H1 (cell line): ENCODE measurements at regions not wholly inside any gene's neighbourhood (a gene's known extent, or its start where the extent isn't known, plus 50 kb on each side); places are given as distances from the start of the nearest gene placed in this dataset.

Experiments
- CTCF ChIA-PET: fragments of 300-600 bp; sonication (Branson Sonifier 250); formaldehyde crosslinking; loops from one replicate; lab custom pipeline; 2021; ENCODE audit not compliant: partially characterized antibody; lab: Charles Lee
- POLR2A ChIA-PET: fragments of 300-600 bp; sonication (Branson Sonifier 250); formaldehyde crosslinking; loops from one replicate; lab custom pipeline; 2021; ENCODE audit warnings: inconsistent platforms; ENCODE audit not compliant: partially characterized antibody; lab: Charles Lee
- DNase-seq, 2 experiments: peaks; one replicate each; pipeline versions ENCODE4 v3.0.0 to v3.0.0-alpha.2; 2010 to 2022; ENCODE audit warnings: low spot score in 2 of 2, low read depth in 1 of 2, mixed read lengths in 1 of 2
- FAIRE-seq: peaks from 2 replicates; lab custom pipeline; 2011; peaks lifted over from hg19 to GRCh38; lab: Jason Lieb, UNC
- H2AFZ ChIP-seq: 2 replicates; pipeline ENCODE4 v1.8.1; 2012; ENCODE audit warnings: low read length, inconsistent platforms
- H2AK5ac ChIP-seq: 2 replicates; pipeline ENCODE4 v1.6.1; 2013; ENCODE audit warnings: low read depth, low read length
- H2BK120ac ChIP-seq: replicated peaks from 2 replicates; pipeline ENCODE3; 2013; ENCODE audit warnings: low read depth, low read length, inconsistent platforms
- H2BK12ac ChIP-seq: 2 replicates; pipeline ENCODE4 v1.6.1; 2013; ENCODE audit warnings: low read depth, low read length
- H2BK15ac ChIP-seq: 2 replicates; pipeline ENCODE4 v1.6.1; 2013; ENCODE audit warnings: low read length
- H2BK20ac ChIP-seq: 2 replicates; pipeline ENCODE4 v1.6.1; 2013; ENCODE audit warnings: low read length
- H2BK5ac ChIP-seq: 2 replicates; pipeline ENCODE4 v1.6.1; 2013; ENCODE audit warnings: low read depth, low read length
- H3K14ac ChIP-seq: 2 replicates; pipeline ENCODE4 v1.6.1; 2013; ENCODE audit warnings: inconsistent platforms; ENCODE audit not compliant: insufficient read length
- H3K18ac ChIP-seq: 2 replicates; pipeline ENCODE4 v1.6.1; 2013; ENCODE audit warnings: low read length; ENCODE audit errors: extremely low read depth
- H3K23ac ChIP-seq: 2 replicates; pipeline ENCODE4 v1.6.1; 2013; ENCODE audit warnings: inconsistent platforms; ENCODE audit not compliant: insufficient read length
- H3K23me2 ChIP-seq: 2 replicates; pipeline ENCODE4 v1.6.1; 2013; ENCODE audit warnings: low read depth, low read length
- H3K27ac ChIP-seq: 2 replicates; pipeline ENCODE4 v1.6.1; 2011; ENCODE audit warnings: low read depth, low read length, inconsistent platforms
- H3K27me3 ChIP-seq, 4 experiments: replicated peaks in 1 of 4; 1 replicate in 1 of 4; 2 replicates in 3 of 4; pipeline versions ENCODE4 v1.6.1 to v1.8.1; 2011 to 2013; ENCODE audit warnings: low read length in 3 of 4, mild to moderate bottlenecking in 3 of 4, inconsistent platforms in 2 of 4, mixed read lengths in 2 of 4, moderate library complexity in 1 of 4; ENCODE audit not compliant: control insufficient read depth in 3 of 4, insufficient read depth in 3 of 4; ENCODE audit errors: extremely low read depth in 1 of 4
- H3K36me3 ChIP-seq, 4 experiments: 2 replicates each; pipeline versions ENCODE4 v1.6.1 to v1.8.1; 2011 to 2013; ENCODE audit warnings: mild to moderate bottlenecking in 4 of 4, low read length in 3 of 4, moderate library complexity in 2 of 4, control low read depth in 1 of 4, inconsistent platforms in 1 of 4; ENCODE audit not compliant: insufficient read depth in 4 of 4, control insufficient read depth in 2 of 4
- H3K4ac ChIP-seq: replicated peaks from 2 replicates; pipeline ENCODE3; 2013; ENCODE audit warnings: low read length, low read depth, mixed read lengths, inconsistent platforms; ENCODE audit not compliant: insufficient read length
- H3K4me1 ChIP-seq, 4 experiments: replicated peaks in 1 of 4; 1 replicate in 1 of 4; 2 replicates in 3 of 4; pipeline versions ENCODE4 v1.6.1 to v1.8.1; 2011 to 2013; ENCODE audit warnings: low read length in 3 of 4, inconsistent platforms in 2 of 4, mixed read lengths in 1 of 4; ENCODE audit not compliant: insufficient read depth in 4 of 4, control insufficient read depth in 3 of 4
- H3K4me2 ChIP-seq, 2 experiments: 2 replicates each; pipeline versions ENCODE4 v1.6.1 to v1.8.1; 2011 to 2013; ENCODE audit warnings: low read depth in 2 of 2, low read length in 2 of 2, control low read depth in 1 of 2, inconsistent platforms in 1 of 2, mild to moderate bottlenecking in 1 of 2; ENCODE audit not compliant: insufficient read depth in 1 of 2
- H3K4me3 ChIP-seq, 4 experiments: fragments of 200-600, 300-600 bp in 1 of 4; sonication (generic), shearing (Covaris generic), sonication (Bioruptor Twin) in 1 of 4; 2 replicates each; pipeline versions ENCODE4 v1.5.1 to v1.8.1; 2011 to 2016; ENCODE audit warnings: low read length in 4 of 4, low read depth in 3 of 4, control low read depth in 2 of 4, inconsistent platforms in 2 of 4, mild to moderate bottlenecking in 2 of 4, mixed read lengths in 1 of 4, moderate library complexity in 1 of 4; ENCODE audit not compliant: insufficient read depth in 2 of 4; ENCODE audit errors: extremely low read depth in 1 of 4
- H3K56ac ChIP-seq: replicated peaks from 2 replicates; pipeline ENCODE3; 2013; ENCODE audit warnings: low read depth, mild to moderate bottlenecking, mixed read lengths, low read length, inconsistent platforms; ENCODE audit not compliant: insufficient read length
- H3K79me1 ChIP-seq: 2 replicates; pipeline ENCODE4 v1.6.1; 2013; ENCODE audit warnings: low read depth, low read length, control low read depth
- H3K79me2 ChIP-seq, 2 experiments: 2 replicates each; pipeline versions ENCODE4 v1.6.1 to v1.8.1; 2012 to 2013; ENCODE audit warnings: low read length in 2 of 2, mild to moderate bottlenecking in 2 of 2, inconsistent platforms in 1 of 2; ENCODE audit not compliant: insufficient read depth in 2 of 2, control insufficient read depth in 1 of 2
- H3K9ac ChIP-seq, 4 experiments: replicated peaks in 1 of 4; 1 replicate in 1 of 4; 2 replicates in 3 of 4; pipeline versions ENCODE4 v1.6.1 to v1.8.1; 2011 to 2013; ENCODE audit warnings: low read depth in 3 of 4, low read length in 3 of 4, control low read depth in 2 of 4, mild to moderate bottlenecking in 2 of 4, moderate library complexity in 2 of 4, inconsistent platforms in 1 of 4; ENCODE audit errors: extremely low read depth in 1 of 4
- H3K9me3 ChIP-seq, 2 experiments: 2 replicates each; pipeline versions ENCODE4 v1.6.1 to v1.8.1; 2012 to 2013; ENCODE audit warnings: mild to moderate bottlenecking in 2 of 2, moderate library complexity in 2 of 2, control low read depth in 1 of 2, inconsistent platforms in 1 of 2, low read depth in 1 of 2, low read length in 1 of 2, mixed read lengths in 1 of 2; ENCODE audit not compliant: insufficient read depth in 2 of 2
- H4K20me1 ChIP-seq, 2 experiments: replicated peaks in 1 of 2; 2 replicates each; pipeline versions ENCODE3 to v1.8.1; 2011 to 2013; ENCODE audit warnings: inconsistent platforms in 2 of 2, low read length in 2 of 2, mild to moderate bottlenecking in 1 of 2; ENCODE audit not compliant: insufficient read depth in 2 of 2, control insufficient read depth in 1 of 2
- H4K5ac ChIP-seq: 2 replicates; pipeline ENCODE4 v1.6.1; 2013; ENCODE audit warnings: low read length, low read depth, mixed read lengths, inconsistent platforms; ENCODE audit not compliant: insufficient read length
- H4K8ac ChIP-seq: 2 replicates; pipeline ENCODE4 v1.8.0; 2013; ENCODE audit warnings: mild to moderate bottlenecking, moderate library complexity, low read length, inconsistent platforms; ENCODE audit not compliant: insufficient read depth; ENCODE audit errors: extremely low read depth
- H4K91ac ChIP-seq: replicated peaks from 2 replicates; pipeline ENCODE3; 2013; ENCODE audit warnings: low read length, mixed read lengths, inconsistent platforms; ENCODE audit not compliant: insufficient read length
- PHF8 ChIP-seq: fragments of 200-600 bp; sonication (generic); conservative IDR thresholded peaks from 2 replicates; pipeline ENCODE4 v1.7.1; 2012; ENCODE audit warnings: low read depth, mild to moderate bottlenecking, inconsistent platforms, low read length, moderate library complexity
- SIX5 ChIP-seq: IDR thresholded peaks from 2 replicates; pipeline ENCODE4 v1.6.1; 2011; ENCODE audit warnings: mild to moderate bottlenecking, low read depth, low read length
- WGBS, 2 experiments: shearing (Covaris generic) in 1 of 2; methylation state at CpG; one replicate each; pipeline versions ENCODE4 v1.1.6 to v1.1.7; 2013 to 2015; ENCODE audit warnings: low lambda C conversion rate in 2 of 2, mixed read lengths in 2 of 2, inconsistent platforms in 1 of 2, low coverage in 1 of 2, missing lambda C conversion rate in 1 of 2; ENCODE audit not compliant: insufficient replicate concordance in 2 of 2, insufficient coverage in 1 of 2, insufficient read length in 1 of 2; ENCODE audit errors: extremely low coverage in 1 of 2, missing lambda C conversion rate in 1 of 2; 5-methylcytosine and 5-hydroxymethylcytosine counted together
- TF ChIP-seq, protein P1 (sequence below): IDR thresholded peaks from 2 replicates; pipeline ENCODE4 v1.6.1; 2011; ENCODE audit warnings: low read depth, mild to moderate bottlenecking, low read length; ENCODE audit not compliant: insufficient read depth
- TF ChIP-seq, protein P2 (sequence below): IDR thresholded peaks from 2 replicates; pipeline ENCODE4 v1.6.1; 2011; ENCODE audit warnings: low read length, improper control_type of control experiment

DNA sequence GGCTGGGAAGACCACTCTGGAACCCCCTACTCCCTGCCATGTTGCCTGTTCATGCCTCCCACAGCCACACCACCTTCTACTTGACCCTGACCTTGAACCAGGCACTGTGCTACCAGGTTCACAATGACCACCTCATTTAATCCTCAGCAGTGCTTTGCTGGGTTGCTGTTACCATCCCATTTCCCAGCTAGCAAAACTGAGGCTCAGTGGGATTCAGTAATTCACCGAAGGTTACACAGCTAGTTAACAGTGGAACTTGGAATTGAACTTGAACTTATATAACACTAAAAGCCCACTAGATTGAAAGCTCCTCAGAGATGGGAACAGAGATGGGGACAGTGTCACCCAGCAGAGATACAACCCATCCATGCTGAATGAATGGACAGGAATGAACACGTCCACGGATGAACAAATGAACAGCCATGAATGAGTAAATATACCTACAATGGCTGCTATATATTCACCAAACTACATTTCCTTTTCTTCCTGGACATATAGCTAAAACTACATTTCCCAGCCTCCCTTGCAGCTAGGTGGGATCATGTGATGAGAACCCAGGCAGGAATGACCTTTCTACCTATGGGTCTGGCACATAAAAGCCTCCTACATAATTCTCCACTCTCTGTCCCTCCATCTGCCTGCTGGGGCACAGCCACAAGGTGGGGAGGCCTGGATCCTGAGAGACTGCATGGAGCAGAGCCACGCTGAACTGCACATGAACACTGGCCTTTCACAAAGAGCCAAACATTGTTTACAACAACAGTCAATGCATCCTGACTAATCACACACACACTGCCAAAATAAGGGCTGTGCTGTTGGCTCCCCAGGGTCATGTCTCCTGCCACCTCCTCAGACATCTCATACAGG, 94.8 kb downstream of the RMI2 start:
- Histone ChIP-seq H3K27me3 (no peaks in the 10 kb centered on the region; a peak in 1 of 7 replicates), H3K27ac (no peak overlapping the region), H3K56ac (no peak overlapping the region), H3K79me1 (no peaks in the 10 kb centered on the region), H2BK12ac (no peak overlapping the region), H4K91ac (no peak overlapping the region), H3K9ac (no peak overlapping the region), H3K23ac (no peak overlapping the region), H2BK120ac (no peak overlapping the region), H3K14ac (no peak overlapping the region), H2AK5ac (no peak overlapping the region), H3K79me2 (no peaks in the 10 kb centered on the region; a peak in 1 of 4 replicates), H3K4ac (no peak overlapping the region), H2BK15ac (no peak overlapping the region), H2AFZ (no peak overlapping the region), H3K4me3 (no peak overlapping the region), H3K23me2 (no peaks in the 10 kb centered on the region; the same call in 1 of the 2 replicates), H3K36me3 (peaks cover 0 to 12% (median 0%) of the 10 kb centered on the region in 4 experiments; a peak in 3 of 8 replicates), H4K8ac (peak overlapping the region; percentile 35; the same call in 1 of the 2 replicates), H2BK20ac (no peak overlapping the region), H3K18ac (no peak overlapping the region; the same call in 1 of the 2 replicates), H4K5ac (no peak overlapping the region), H3K4me2 (no peak overlapping the region), H4K20me1 (no peaks in the 10 kb centered on the region), H3K4me1 (no peaks in the 10 kb centered on the region), H2BK5ac (no peak overlapping the region), H3K9me3 (no peaks in the 10 kb centered on the region; a peak in 1 of 4 replicates)
- DNase-seq: no peak
- POLR2A ChIA-PET: interaction anchor here (0.6 to 1.9 kb wide), 3 partner anchors 16 to 65 kb away, joined by 3 to 4 read pairs (median 3); no protein-coding TSS in a partner anchor
- WGBS, 2 experiments: 95% methylated on average over 4 of the region's 4 CpGs; no CpG with 5 or more reads in 1 of the 2 experiments
- CTCF ChIA-PET: interaction anchor here (0.9 kb wide), 1 partner anchor 33 kb away, joined by 3 read pairs; no protein-coding TSS in a partner anchor
- TF ChIP-seq, protein P1, sequence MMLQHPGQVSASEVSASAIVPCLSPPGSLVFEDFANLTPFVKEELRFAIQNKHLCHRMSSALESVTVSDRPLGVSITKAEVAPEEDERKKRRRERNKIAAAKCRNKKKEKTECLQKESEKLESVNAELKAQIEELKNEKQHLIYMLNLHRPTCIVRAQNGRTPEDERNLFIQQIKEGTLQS: 0 out of 2 replicates have a peak, but pooled peaks have one; percentile 3
- TF ChIP-seq PHF8 (no peak), SIX5 (peak; percentile 69)
- TF ChIP-seq, protein P2, sequence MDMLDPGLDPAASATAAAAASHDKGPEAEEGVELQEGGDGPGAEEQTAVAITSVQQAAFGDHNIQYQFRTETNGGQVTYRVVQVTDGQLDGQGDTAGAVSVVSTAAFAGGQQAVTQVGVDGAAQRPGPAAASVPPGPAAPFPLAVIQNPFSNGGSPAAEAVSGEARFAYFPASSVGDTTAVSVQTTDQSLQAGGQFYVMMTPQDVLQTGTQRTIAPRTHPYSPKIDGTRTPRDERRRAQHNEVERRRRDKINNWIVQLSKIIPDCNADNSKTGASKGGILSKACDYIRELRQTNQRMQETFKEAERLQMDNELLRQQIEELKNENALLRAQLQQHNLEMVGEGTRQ: peak; percentile 69
- no peak for FAIRE-seq
